ENCODE measurements at regions not wholly inside any gene's neighbourhood (a gene's known extent, or its start where the extent isn't known, plus 50 kb on each side); places are given as distances from the start of the nearest gene placed in this dataset.

- BruUV-seq (replicated peaks) = no TSS peak
These were observed 542.0 kb upstream of the GCFC2 start for GRCh38 chr2:76252704-76253103.

GRCh38 chr2:76251342-76251741 is 540.6 kb upstream of the GCFC2 start:
- Histone ChIP-seq H3K79me2 (ENCODE audit: low read length) (no peaks in the 10 kb centered on the region), H3K36me3 (ENCODE audit: low read depth, low read length) (no peaks in the 10 kb centered on the region), H3K27me3 (ENCODE audit: low read length) (no peaks in the 10 kb centered on the region), H3K9ac (ENCODE audit: low read length) (no peak overlapping the region), H3K27ac (ENCODE audit: low read length) (no peak overlapping the region), H3K4me3 (ENCODE audit: low read length) (no peak overlapping the region), H3K4me2 (ENCODE audit: low read length) (no peak overlapping the region), H3K9me3 (ENCODE audit: low read length) (no peaks in the 10 kb centered on the region), H4K20me1 (ENCODE audit: low read length) (no peaks in the 10 kb centered on the region), H3F3A (ENCODE audit: low read length, unreplicated experiment) (no peaks in the 10 kb centered on the region), H2AFZ (ENCODE audit: low read length) (no peak overlapping the region), H3K9me2 (replicated peaks; ENCODE audit: low read length) (no peaks in the 10 kb centered on the region), H3K4me1 (ENCODE audit: insufficient read depth, low read length) (no peaks in the 10 kb centered on the region)
- BruUV-seq (replicated peaks) = no TSS peak
- DNase-seq (no peak), ATAC-seq (no peak)
- ChIA-PET CTCF (no interaction called here), POLR2A (ENCODE audit: unreplicated experiment) (no interaction called here)
- intact Hi-C loops (cut with micrococcal nuclease) = no loop called here
- no peak for TF ChIP-seq EZH2 (IDR thresholded peaks at IDR 0.05; ENCODE audit: low read length, unreplicated experiment)
- TF ChIP-seq EZH2phosphoT487 (IDR thresholded peaks at IDR 0.05; ENCODE audit: borderline replicate concordance, low read length) = no peak
- no peak for TF ChIP-seq CTCF (conservative IDR thresholded peaks at IDR 0.05; ENCODE audit: low read depth, low read length)

More at GRCh38 chr2:76252704-76253103, 542.0 kb upstream of the GCFC2 start:
- ATAC-seq (no peak), DNase-seq (no peak)
- Histone ChIP-seq H3K79me2 (ENCODE audit: low read length) (no peaks in the 10 kb centered on the region), H4K20me1 (ENCODE audit: low read length) (no peaks in the 10 kb centered on the region), H3K4me3 (ENCODE audit: low read length) (no peak overlapping the region), H3K27ac (ENCODE audit: low read length) (no peak overlapping the region), H3K9ac (ENCODE audit: low read length) (no peak overlapping the region), H3K4me1 (ENCODE audit: insufficient read depth, low read length) (no peaks in the 10 kb centered on the region), H3F3A (ENCODE audit: low read length, unreplicated experiment) (no peaks in the 10 kb centered on the region), H3K9me2 (replicated peaks; ENCODE audit: low read length) (no peaks in the 10 kb centered on the region), H2AFZ (ENCODE audit: low read length) (no peak overlapping the region), H3K36me3 (ENCODE audit: low read depth, low read length) (no peaks in the 10 kb centered on the region), H3K9me3 (ENCODE audit: low read length) (no peaks in the 10 kb centered on the region), H3K4me2 (ENCODE audit: low read length) (no peak overlapping the region), H3K27me3 (ENCODE audit: low read length) (no peaks in the 10 kb centered on the region)
- TF ChIP-seq EZH2phosphoT487 (IDR thresholded peaks at IDR 0.05; ENCODE audit: borderline replicate concordance, low read length) (no peak), CTCF (conservative IDR thresholded peaks at IDR 0.05; ENCODE audit: low read depth, low read length) (no peak), EZH2 (IDR thresholded peaks at IDR 0.05; ENCODE audit: low read length, unreplicated experiment) (no peak)
- POLR2A ChIA-PET (ENCODE audit: unreplicated experiment) = no interaction called here
- CTCF ChIA-PET = no interaction called here
- intact Hi-C loops (cut with micrococcal nuclease) = no loop called here

- Histone ChIP-seq H4K20me1 (ENCODE audit: low read length) (no peaks in the 10 kb centered on the region), H3K4me2 (ENCODE audit: low read length) (no peak overlapping the region), H3K9ac (ENCODE audit: low read length) (no peak overlapping the region), H2AFZ (ENCODE audit: low read length) (no peak overlapping the region), H3K4me1 (ENCODE audit: insufficient read depth, low read length) (no peaks in the 10 kb centered on the region), H3K27me3 (ENCODE audit: low read length) (no peaks in the 10 kb centered on the region), H3K4me3 (ENCODE audit: low read length) (no peak overlapping the region), H3K9me2 (replicated peaks; ENCODE audit: low read length) (no peaks in the 10 kb centered on the region), H3K79me2 (ENCODE audit: low read length) (no peaks in the 10 kb centered on the region), H3K9me3 (ENCODE audit: low read length) (no peaks in the 10 kb centered on the region), H3F3A (ENCODE audit: low read length, unreplicated experiment) (no peaks in the 10 kb centered on the region), H3K27ac (ENCODE audit: low read length) (no peak overlapping the region), H3K36me3 (ENCODE audit: low read depth, low read length) (no peaks in the 10 kb centered on the region)
- CTCF ChIA-PET = no interaction called here
- no peak for TF ChIP-seq CTCF (conservative IDR thresholded peaks at IDR 0.05; ENCODE audit: low read depth, low read length)
- no peak for TF ChIP-seq EZH2 (IDR thresholded peaks at IDR 0.05; ENCODE audit: low read length, unreplicated experiment)
- TF ChIP-seq EZH2phosphoT487 (IDR thresholded peaks at IDR 0.05; ENCODE audit: borderline replicate concordance, low read length) = no peak
- DNase-seq = no peak
- intact Hi-C loops (cut with micrococcal nuclease) = no loop called here
- ATAC-seq = no peak
- POLR2A ChIA-PET (ENCODE audit: unreplicated experiment) = no interaction called here
- BruUV-seq (replicated peaks) = no TSS peak
These were observed 536.3 kb upstream of the GCFC2 start for GRCh38 chr2:76247006-76247405.
